MM.1S (cell line): ENCODE measurements at regions not wholly inside any gene's neighbourhood (a gene's known extent, or its start where the extent isn't known, plus 50 kb on each side); places are given as distances from the start of the nearest gene placed in this dataset.

Source experiments
- EZH2 ChIP-seq: fragments of 300-600 bp; sonication (generic); optimal IDR thresholded peaks from 2 replicates; pipeline ENCODE3; 2017; ENCODE audit warnings: low read depth, mild to moderate bottlenecking, antibody characterized with exemption, low read length, mixed read lengths
- EZH2phosphoT487 ChIP-seq: fragments of 300-600 bp; sonication (generic); IDR thresholded peaks from 2 replicates; pipeline ENCODE4 v1.6.1; 2018; ENCODE audit warnings: antibody characterized with exemption, low read length
- TF ChIP-seq, protein P1 (sequence below): fragments of 300-600 bp; sonication (generic); IDR thresholded peaks from 2 replicates; pipeline ENCODE4 v1.5.1; 2016; ENCODE audit warnings: antibody characterized with exemption, low read length, mixed read lengths

DNA sequence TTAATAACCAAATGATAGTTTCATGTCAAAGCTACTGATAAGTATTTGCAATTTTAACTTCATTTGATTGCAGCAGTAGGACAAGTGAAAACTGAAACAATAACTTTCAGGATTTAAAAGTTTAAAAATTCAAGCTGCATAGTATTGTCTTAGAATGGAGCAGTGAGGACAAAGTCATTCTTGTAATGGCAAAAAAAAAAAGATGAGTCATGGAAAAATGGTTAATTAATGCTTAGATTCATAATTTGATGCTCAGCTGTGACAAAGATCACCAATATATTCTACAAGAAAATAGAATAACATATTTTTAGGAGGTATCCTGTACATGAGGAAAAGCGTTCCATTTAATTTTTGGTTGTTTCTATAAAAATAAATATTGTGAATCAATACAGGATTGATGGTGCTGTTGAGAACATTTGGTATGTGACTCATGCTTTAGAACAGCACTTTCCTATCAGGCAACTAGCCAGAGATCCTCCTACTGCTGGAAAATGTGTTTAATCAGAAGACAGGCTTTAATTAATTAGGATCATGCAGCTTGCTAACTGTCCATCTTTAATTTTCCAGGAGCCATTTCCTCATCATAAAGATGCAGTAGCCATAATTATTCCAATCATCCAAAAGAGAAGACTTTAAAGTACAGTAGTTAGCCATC, 239.0 kb upstream of the MMADHC start:
- TF ChIP-seq, protein P1, sequence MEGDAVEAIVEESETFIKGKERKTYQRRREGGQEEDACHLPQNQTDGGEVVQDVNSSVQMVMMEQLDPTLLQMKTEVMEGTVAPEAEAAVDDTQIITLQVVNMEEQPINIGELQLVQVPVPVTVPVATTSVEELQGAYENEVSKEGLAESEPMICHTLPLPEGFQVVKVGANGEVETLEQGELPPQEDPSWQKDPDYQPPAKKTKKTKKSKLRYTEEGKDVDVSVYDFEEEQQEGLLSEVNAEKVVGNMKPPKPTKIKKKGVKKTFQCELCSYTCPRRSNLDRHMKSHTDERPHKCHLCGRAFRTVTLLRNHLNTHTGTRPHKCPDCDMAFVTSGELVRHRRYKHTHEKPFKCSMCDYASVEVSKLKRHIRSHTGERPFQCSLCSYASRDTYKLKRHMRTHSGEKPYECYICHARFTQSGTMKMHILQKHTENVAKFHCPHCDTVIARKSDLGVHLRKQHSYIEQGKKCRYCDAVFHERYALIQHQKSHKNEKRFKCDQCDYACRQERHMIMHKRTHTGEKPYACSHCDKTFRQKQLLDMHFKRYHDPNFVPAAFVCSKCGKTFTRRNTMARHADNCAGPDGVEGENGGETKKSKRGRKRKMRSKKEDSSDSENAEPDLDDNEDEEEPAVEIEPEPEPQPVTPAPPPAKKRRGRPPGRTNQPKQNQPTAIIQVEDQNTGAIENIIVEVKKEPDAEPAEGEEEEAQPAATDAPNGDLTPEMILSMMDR = no peak
- TF ChIP-seq EZH2 = no peak
- TF ChIP-seq EZH2phosphoT487 = no peak
